ENCODE measurements at regions not wholly inside any gene's neighbourhood (a gene's known extent, or its start where the extent isn't known, plus 50 kb on each side); places are given as distances from the start of the nearest gene placed in this dataset.

DNA sequence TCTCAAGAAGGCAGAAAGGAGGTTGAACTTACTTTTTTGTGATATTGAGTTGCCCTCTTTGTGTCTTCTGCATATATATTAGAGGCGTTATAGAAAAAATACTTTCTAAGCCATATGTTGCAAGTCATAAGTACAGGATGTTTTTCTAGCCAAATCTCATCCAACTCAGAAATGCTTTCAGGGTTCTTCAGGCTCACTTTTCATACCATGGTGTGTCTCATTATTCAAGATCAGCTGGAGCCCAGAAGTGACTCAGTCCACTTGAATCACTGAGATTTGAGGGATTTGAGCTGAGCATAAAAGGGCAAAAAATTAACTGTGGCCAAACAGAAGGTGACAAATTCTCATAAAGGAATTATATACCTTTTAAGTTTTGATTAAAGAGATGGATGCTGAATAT, 157.3 kb downstream of the WNT5A start:
- H2AFZ ChIP-seq (ENCODE audit: low read length, unreplicated experiment), result no peak overlapping the region
- H3K79me2 ChIP-seq (ENCODE audit: control insufficient read depth, insufficient read depth, low read length, unreplicated experiment), result no peaks in the 10 kb centered on the region
- H3K27me3 ChIP-seq (ENCODE audit: insufficient read depth, low read length), result no peaks in the 10 kb centered on the region
- peaks cover 30% of the 10 kb centered on the region for H3K4me1 ChIP-seq (ENCODE audit: control insufficient read depth, insufficient read depth, low read length, unreplicated experiment)
- H3K36me3 ChIP-seq (ENCODE audit: insufficient read depth, low read length), result no peaks in the 10 kb centered on the region
- peak overlapping the region; percentile 95 for H3K27ac ChIP-seq (ENCODE audit: low read depth, low read length)
- 0 out of 2 replicates have a peak overlapping the region, but pooled peaks have one; percentile 32 for H3K4me3 ChIP-seq (ENCODE audit: low read depth, low read length)

DNA sequence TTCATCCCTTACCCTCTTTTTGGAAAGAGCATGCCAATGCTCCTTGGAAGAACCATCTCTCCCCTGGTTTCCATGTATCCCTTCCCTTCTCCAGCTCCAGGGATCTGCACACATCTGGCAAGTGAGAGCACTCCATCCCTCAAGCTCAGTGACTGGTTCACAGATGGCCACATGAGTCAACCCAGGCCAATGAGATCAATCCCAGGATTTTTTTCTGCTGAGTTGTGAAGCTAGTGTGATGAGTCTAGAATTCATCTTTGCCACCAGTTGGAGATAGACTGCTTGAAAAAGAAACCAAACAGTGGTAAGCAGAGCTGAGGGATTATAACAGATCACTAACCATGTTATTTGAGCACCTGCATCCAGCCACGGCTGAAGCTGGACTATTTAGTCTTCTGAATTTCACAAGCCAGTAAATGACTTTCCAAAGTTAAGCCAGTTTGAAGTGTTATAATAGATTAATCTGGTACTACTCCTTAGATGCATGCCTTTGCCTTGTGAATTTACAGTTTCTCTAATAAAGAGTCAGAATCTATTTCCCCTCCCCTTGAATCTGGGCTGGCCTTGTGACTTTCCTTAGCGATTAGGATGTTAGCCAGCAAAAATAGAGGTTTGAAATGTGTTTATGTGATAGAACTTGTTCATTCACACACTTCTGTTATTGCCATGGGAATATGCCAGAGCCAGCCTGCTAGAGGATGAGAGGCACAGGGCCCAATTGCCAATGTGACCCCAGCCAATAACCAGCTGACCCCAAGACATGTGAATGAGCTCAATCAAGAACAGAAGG, 159.8 kb downstream of the WNT5A start:
- H3K4me3 ChIP-seq (ENCODE audit: low read depth, low read length), result no peak overlapping the region
- H3K79me2 ChIP-seq (ENCODE audit: control insufficient read depth, insufficient read depth, low read length, unreplicated experiment), result no peaks in the 10 kb centered on the region
- H3K4me1 ChIP-seq (ENCODE audit: control insufficient read depth, insufficient read depth, low read length, unreplicated experiment), result peaks cover 19% of the 10 kb centered on the region
- no peaks in the 10 kb centered on the region for H3K36me3 ChIP-seq (ENCODE audit: insufficient read depth, low read length)
- H3K27ac ChIP-seq (ENCODE audit: low read depth, low read length), result no peak overlapping the region
- H2AFZ ChIP-seq (ENCODE audit: low read length, unreplicated experiment), result no peak overlapping the region
- no peaks in the 10 kb centered on the region for H3K27me3 ChIP-seq (ENCODE audit: insufficient read depth, low read length)

GRCh38 chr3:55322638-55323037, 164.5 kb downstream of the WNT5A start:
- H3K27me3 ChIP-seq (ENCODE audit: insufficient read depth, low read length), result no peaks in the 10 kb centered on the region
- H3K27ac ChIP-seq (ENCODE audit: low read depth, low read length), result no peak overlapping the region
- H3K4me1 ChIP-seq (ENCODE audit: control insufficient read depth, insufficient read depth, low read length, unreplicated experiment), result no peaks in the 10 kb centered on the region
- H3K79me2 ChIP-seq (ENCODE audit: control insufficient read depth, insufficient read depth, low read length, unreplicated experiment), result no peaks in the 10 kb centered on the region
- H3K36me3 ChIP-seq (ENCODE audit: insufficient read depth, low read length), result no peaks in the 10 kb centered on the region
- no peak overlapping the region for H2AFZ ChIP-seq (ENCODE audit: low read length, unreplicated experiment)
- H3K4me3 ChIP-seq (ENCODE audit: low read depth, low read length), result no peak overlapping the region

DNA sequence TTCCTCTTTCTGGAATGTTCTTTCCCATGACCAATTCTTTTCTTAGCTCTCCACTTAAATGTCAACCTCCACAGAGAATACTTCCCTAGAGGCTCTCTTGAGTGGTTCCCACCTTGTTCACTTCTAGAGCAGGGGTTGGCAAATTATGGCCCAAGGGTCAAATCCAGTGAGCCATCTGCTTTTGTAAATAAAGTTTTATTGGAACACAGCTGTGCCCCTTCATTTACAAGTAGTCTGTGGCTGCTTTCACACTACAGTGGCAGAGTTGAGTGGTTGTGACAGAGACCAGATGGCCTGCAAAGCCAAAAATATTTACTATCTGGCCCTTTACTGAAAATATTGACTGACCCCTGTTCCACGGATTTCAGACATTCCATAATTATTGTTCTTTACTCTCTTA, 166.2 kb downstream of the WNT5A start:
- H3K79me2 ChIP-seq (ENCODE audit: control insufficient read depth, insufficient read depth, low read length, unreplicated experiment), result no peaks in the 10 kb centered on the region
- H3K36me3 ChIP-seq (ENCODE audit: insufficient read depth, low read length), result no peaks in the 10 kb centered on the region
- H3K27me3 ChIP-seq (ENCODE audit: insufficient read depth, low read length), result no peaks in the 10 kb centered on the region
- no peaks in the 10 kb centered on the region for H3K4me1 ChIP-seq (ENCODE audit: control insufficient read depth, insufficient read depth, low read length, unreplicated experiment)
- H3K27ac ChIP-seq (ENCODE audit: low read depth, low read length), result no peak overlapping the region
- H3K4me3 ChIP-seq (ENCODE audit: low read depth, low read length), result no peak overlapping the region
- H2AFZ ChIP-seq (ENCODE audit: low read length, unreplicated experiment), result no peak overlapping the region

- no peaks in the 10 kb centered on the region for H3K36me3 ChIP-seq (ENCODE audit: insufficient read depth, low read length)
- no peaks in the 10 kb centered on the region for H3K27me3 ChIP-seq (ENCODE audit: insufficient read depth, low read length)
- no peak overlapping the region for H3K27ac ChIP-seq (ENCODE audit: low read depth, low read length)
- no peaks in the 10 kb centered on the region for H3K79me2 ChIP-seq (ENCODE audit: control insufficient read depth, insufficient read depth, low read length, unreplicated experiment)
- no peak overlapping the region for H2AFZ ChIP-seq (ENCODE audit: low read length, unreplicated experiment)
- H3K4me3 ChIP-seq (ENCODE audit: low read depth, low read length), result no peak overlapping the region
- no peaks in the 10 kb centered on the region for H3K4me1 ChIP-seq (ENCODE audit: control insufficient read depth, insufficient read depth, low read length, unreplicated experiment)
Observed at GRCh38 chr3:55315396-55315795, 171.7 kb downstream of the WNT5A start.

DNA sequence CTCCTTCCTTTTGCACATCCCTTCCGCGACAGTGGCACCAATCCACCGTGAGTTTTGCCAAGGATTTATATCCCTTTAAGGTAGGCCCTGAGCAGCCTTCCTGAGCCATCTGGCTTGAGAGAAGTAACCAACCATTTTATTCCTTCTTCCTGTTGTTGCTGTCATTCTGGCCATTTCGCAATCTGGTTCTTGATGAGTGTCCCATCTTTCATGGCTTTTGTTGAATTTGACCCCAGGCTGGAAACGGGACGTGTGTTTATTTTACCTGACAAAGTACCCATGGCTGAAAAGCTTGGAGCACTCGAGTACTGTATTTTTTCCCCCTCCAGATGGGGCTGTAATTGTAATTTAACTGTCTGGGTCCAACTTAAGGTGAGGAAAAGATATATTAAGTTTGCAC, 173.4 kb downstream of the WNT5A start:
- no peak overlapping the region for H2AFZ ChIP-seq (ENCODE audit: low read length, unreplicated experiment)
- H3K27ac ChIP-seq (ENCODE audit: low read depth, low read length), result no peak overlapping the region
- H3K4me1 ChIP-seq (ENCODE audit: control insufficient read depth, insufficient read depth, low read length, unreplicated experiment), result no peaks in the 10 kb centered on the region

DNA sequence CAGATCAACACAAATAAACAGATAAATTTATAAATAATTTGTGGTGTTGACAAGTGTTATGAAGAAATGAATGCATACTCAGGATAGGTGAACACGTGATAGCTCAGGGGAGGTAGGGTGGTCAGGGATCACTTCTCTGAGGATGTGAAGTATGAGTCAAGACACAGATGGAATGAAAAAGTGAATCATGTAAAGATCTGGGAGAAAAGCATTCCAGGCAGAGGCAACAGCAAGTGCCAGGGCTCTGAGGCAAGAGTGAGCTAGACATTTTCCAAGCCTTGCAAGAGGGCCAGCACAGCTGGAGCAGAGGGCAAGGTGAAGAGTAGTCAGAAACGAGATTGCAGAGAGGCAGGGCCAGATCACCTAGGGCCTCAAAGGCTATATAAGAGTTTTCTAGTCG, 177.8 kb downstream of the WNT5A start:
- Histone ChIP-seq H3K4me3 (ENCODE audit: low read depth, low read length) (no peak overlapping the region), H2AFZ (ENCODE audit: low read length, unreplicated experiment) (no peak overlapping the region), H3K27me3 (ENCODE audit: insufficient read depth, low read length) (no peaks in the 10 kb centered on the region), H3K4me1 (ENCODE audit: control insufficient read depth, insufficient read depth, low read length, unreplicated experiment) (no peaks in the 10 kb centered on the region), H3K36me3 (ENCODE audit: insufficient read depth, low read length) (no peaks in the 10 kb centered on the region), H3K79me2 (ENCODE audit: control insufficient read depth, insufficient read depth, low read length, unreplicated experiment) (no peaks in the 10 kb centered on the region), H3K27ac (ENCODE audit: low read depth, low read length) (no peak overlapping the region)

More for the DNA sequence above, 173.4 kb downstream of the WNT5A start:
- H3K4me3 ChIP-seq (ENCODE audit: low read depth, low read length), result no peak overlapping the region
- H3K36me3 ChIP-seq (ENCODE audit: insufficient read depth, low read length), result no peaks in the 10 kb centered on the region
- no peaks in the 10 kb centered on the region for H3K27me3 ChIP-seq (ENCODE audit: insufficient read depth, low read length)
- H3K79me2 ChIP-seq (ENCODE audit: control insufficient read depth, insufficient read depth, low read length, unreplicated experiment), result no peaks in the 10 kb centered on the region

DNA sequence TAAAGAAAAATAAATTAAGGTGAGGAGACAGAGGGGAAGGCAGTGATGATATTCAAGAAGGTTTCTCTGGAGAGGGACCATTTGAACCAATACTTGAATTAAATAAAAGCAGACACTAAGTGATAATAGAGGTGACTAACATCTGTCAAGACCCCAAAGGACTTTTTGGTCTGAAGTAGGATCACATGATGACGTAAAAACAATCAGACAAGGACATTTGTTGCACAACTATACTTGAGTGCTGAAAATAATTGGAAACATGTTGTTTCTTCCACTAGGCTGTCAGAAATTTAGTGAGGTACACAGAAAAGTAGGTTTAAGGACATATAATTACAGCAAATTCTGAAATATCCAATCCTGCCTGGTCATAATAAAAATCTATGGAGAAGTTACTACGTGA, 179.5 kb downstream of the WNT5A start:
- H3K79me2 ChIP-seq (ENCODE audit: control insufficient read depth, insufficient read depth, low read length, unreplicated experiment), result no peaks in the 10 kb centered on the region
- H3K36me3 ChIP-seq (ENCODE audit: insufficient read depth, low read length), result no peaks in the 10 kb centered on the region
- no peak overlapping the region for H3K4me3 ChIP-seq (ENCODE audit: low read depth, low read length)
- no peak overlapping the region for H2AFZ ChIP-seq (ENCODE audit: low read length, unreplicated experiment)
- no peaks in the 10 kb centered on the region for H3K4me1 ChIP-seq (ENCODE audit: control insufficient read depth, insufficient read depth, low read length, unreplicated experiment)
- no peak overlapping the region for H3K27ac ChIP-seq (ENCODE audit: low read depth, low read length)
- no peaks in the 10 kb centered on the region for H3K27me3 ChIP-seq (ENCODE audit: insufficient read depth, low read length)

GRCh38 chr3:55305696-55306485, 181.2 kb downstream of the WNT5A start:
- Histone ChIP-seq H3K27ac (ENCODE audit: low read depth, low read length) (no peak overlapping the region), H3K4me3 (ENCODE audit: low read depth, low read length) (no peak overlapping the region), H3K27me3 (ENCODE audit: insufficient read depth, low read length) (no peaks in the 10 kb centered on the region), H3K4me1 (ENCODE audit: control insufficient read depth, insufficient read depth, low read length, unreplicated experiment) (no peaks in the 10 kb centered on the region), H3K36me3 (ENCODE audit: insufficient read depth, low read length) (no peaks in the 10 kb centered on the region), H2AFZ (ENCODE audit: low read length, unreplicated experiment) (no peak overlapping the region), H3K79me2 (ENCODE audit: control insufficient read depth, insufficient read depth, low read length, unreplicated experiment) (no peaks in the 10 kb centered on the region)

DNA sequence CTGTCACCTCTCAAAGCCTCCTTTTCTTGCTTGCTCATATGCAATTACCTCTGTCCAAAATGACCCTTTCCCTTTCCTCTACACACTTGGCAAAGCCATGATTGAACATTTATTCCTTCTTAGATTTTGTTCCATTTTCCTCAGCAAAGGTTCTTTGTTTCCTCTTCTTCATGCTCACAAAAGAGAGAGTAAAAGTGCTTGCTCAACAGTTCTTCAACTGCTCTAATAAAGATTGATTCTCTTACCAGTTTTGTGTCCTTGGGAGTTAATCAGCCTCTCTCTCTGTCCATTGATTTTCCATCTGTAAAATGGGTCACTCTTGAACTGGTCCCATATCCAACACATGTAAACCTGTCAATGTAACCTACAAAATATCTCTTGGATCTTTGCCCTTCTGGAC, 186.4 kb downstream of the WNT5A start:
- H3K79me2 ChIP-seq (ENCODE audit: control insufficient read depth, insufficient read depth, low read length, unreplicated experiment), result no peaks in the 10 kb centered on the region
- H3K4me3 ChIP-seq (ENCODE audit: low read depth, low read length), result no peak overlapping the region
- H2AFZ ChIP-seq (ENCODE audit: low read length, unreplicated experiment), result no peak overlapping the region
- no peaks in the 10 kb centered on the region for H3K36me3 ChIP-seq (ENCODE audit: insufficient read depth, low read length)
- H3K4me1 ChIP-seq (ENCODE audit: control insufficient read depth, insufficient read depth, low read length, unreplicated experiment), result peaks cover 9% of the 10 kb centered on the region
- H3K27ac ChIP-seq (ENCODE audit: low read depth, low read length), result no peak overlapping the region
- H3K27me3 ChIP-seq (ENCODE audit: insufficient read depth, low read length), result no peaks in the 10 kb centered on the region

- Histone ChIP-seq H3K36me3 (ENCODE audit: insufficient read depth, low read length) (no peaks in the 10 kb centered on the region), H3K27ac (ENCODE audit: low read depth, low read length) (no peak overlapping the region), H2AFZ (ENCODE audit: low read length, unreplicated experiment) (no peak overlapping the region), H3K27me3 (ENCODE audit: insufficient read depth, low read length) (no peaks in the 10 kb centered on the region), H3K79me2 (ENCODE audit: control insufficient read depth, insufficient read depth, low read length, unreplicated experiment) (no peaks in the 10 kb centered on the region), H3K4me3 (ENCODE audit: low read depth, low read length) (no peak overlapping the region), H3K4me1 (ENCODE audit: control insufficient read depth, insufficient read depth, low read length, unreplicated experiment) (peaks cover 9% of the 10 kb centered on the region)
Observed at GRCh38 chr3:55297706-55298105, 189.4 kb downstream of the WNT5A start.
